IPS DF 6.9 (cell line): ENCODE measurements at regions not wholly inside any gene's neighbourhood (a gene's known extent, or its start where the extent isn't known, plus 50 kb on each side); places are given as distances from the start of the nearest gene placed in this dataset.
A peak's percentile ranks its signal among the peaks of the same experiment; 100 is the strongest.

Experiments
- DNase-seq: peaks from one replicate; pipeline ENCODE4 v3.0.0-alpha.2; 2013; ENCODE audit warnings: low read depth, low spot score
- H3K27ac ChIP-seq: one replicate; pipeline ENCODE4 v1.5.1; 2013; ENCODE audit warnings: low read length, control low read depth
- H3K27me3 ChIP-seq: 2 replicates; pipeline ENCODE4 v1.6.1; 2013; ENCODE audit warnings: mild to moderate bottlenecking, low read length; ENCODE audit not compliant: control insufficient read depth, insufficient read depth
- H3K36me3 ChIP-seq: 2 replicates; pipeline ENCODE4 v1.6.1; 2013; ENCODE audit warnings: low read length; ENCODE audit not compliant: control insufficient read depth, insufficient read depth
- H3K4me1 ChIP-seq: 2 replicates; pipeline ENCODE4 v1.6.1; 2013; ENCODE audit warnings: low read length; ENCODE audit not compliant: control insufficient read depth, insufficient read depth
- H3K4me3 ChIP-seq: 2 replicates; pipeline ENCODE4 v1.5.1; 2013; ENCODE audit warnings: mild to moderate bottlenecking, low read length
- H3K9me3 ChIP-seq: 2 replicates; pipeline ENCODE4 v1.6.1; 2013; ENCODE audit warnings: low read length, inconsistent platforms; ENCODE audit not compliant: control insufficient read depth, insufficient read depth
- WGBS: extraction: QIAGEN DNeasy Blood & Tissue Kit; methylation state at CpG from one replicate; pipeline ENCODE4 v1.1.7; 2013; ENCODE audit warnings: mixed read lengths, missing lambda C conversion rate; ENCODE audit not compliant: insufficient read length, insufficient coverage; 5-methylcytosine and 5-hydroxymethylcytosine counted together

DNA sequence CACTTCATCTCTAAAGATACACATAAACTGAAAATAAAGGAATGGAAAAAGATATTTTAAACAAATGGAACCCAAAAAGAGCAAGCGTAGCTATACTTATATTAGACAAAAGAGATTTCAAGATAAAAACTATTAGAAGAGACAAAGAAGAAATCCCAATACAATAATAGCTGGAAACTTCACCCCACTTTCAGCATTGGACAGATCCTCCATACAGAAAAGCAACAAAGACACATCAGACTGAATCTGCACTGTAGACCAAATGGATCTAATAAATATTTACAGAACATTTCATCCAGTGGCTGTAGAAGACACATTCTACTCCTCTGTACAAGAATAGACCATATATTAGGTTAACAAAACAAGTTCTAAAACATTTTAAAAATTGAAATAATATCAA lies 117.6 kb upstream of the PDE3A start:
- no peaks in the 10 kb centered on the region for H3K27me3 ChIP-seq
- H3K27ac ChIP-seq = no peak overlapping the region
- no peak overlapping the region for H3K4me3 ChIP-seq
- no peaks in the 10 kb centered on the region for H3K4me1 ChIP-seq
- DNase-seq = no peak
- WGBS = no CpG with 5 or more reads among the region's 1 CpG
- no peaks in the 10 kb centered on the region for H3K9me3 ChIP-seq
- H3K36me3 ChIP-seq = no peaks in the 10 kb centered on the region

GRCh38 chr12:20257311-20257710 lies 111.0 kb upstream of the PDE3A start:
- no peak overlapping the region for H3K4me3 ChIP-seq

DNA sequence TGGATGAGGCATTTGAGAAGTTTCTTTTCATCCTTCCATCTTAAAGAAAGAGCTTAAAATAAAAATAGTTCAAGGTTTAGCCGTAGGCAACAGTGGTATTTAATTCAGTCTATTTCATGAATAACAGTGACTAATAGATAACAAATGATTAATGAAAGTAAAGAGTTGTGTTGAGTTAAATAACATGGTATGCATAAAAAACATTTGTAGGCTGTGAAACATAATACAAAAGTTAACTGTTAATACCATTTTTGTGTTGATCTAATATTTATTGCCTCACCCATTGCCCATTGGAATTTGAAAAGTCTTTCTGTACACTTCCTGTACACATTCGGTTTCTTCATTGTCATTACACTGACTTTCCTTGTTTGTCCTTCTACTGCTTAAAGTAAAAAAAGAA lies 108.6 kb upstream of the PDE3A start:
- Histone ChIP-seq H3K36me3 (no peaks in the 10 kb centered on the region), H3K9me3 (no peaks in the 10 kb centered on the region), H3K27me3 (no peaks in the 10 kb centered on the region), H3K27ac (no peak overlapping the region), H3K4me1 (peaks cover 1% of the 10 kb centered on the region; the same call in 1 of the 2 replicates), H3K4me3 (no peak overlapping the region)
- DNase-seq = no peak
- no CpG with 5 or more reads among the region's 2 CpGs for WGBS

More at GRCh38 chr12:20257311-20257710, 111.0 kb upstream of the PDE3A start:
- DNase-seq = no peak
- Histone ChIP-seq H3K4me1 (no peaks in the 10 kb centered on the region), H3K9me3 (no peaks in the 10 kb centered on the region), H3K27me3 (no peaks in the 10 kb centered on the region), H3K27ac (no peak overlapping the region), H3K36me3 (no peaks in the 10 kb centered on the region)

DNA sequence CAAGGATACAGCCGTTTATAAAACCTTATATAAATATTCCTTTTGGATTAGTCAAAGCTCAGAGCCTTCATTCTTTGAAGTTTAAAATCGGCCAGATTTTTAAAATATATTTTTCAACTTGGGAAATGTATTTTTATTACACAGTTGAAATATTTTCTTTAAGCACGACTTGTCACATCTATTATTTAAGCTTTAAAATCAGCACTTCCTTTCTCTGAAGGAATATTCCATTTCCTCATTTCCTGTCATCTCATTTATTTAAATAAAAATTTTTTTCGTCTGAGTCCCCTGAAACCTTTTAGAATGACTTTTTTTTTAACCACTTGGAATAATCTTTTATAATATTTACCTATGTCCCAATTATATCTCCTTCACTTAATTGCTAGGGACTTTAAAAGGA lies 107.5 kb upstream of the PDE3A start:
- Histone ChIP-seq H3K27me3 (no peaks in the 10 kb centered on the region), H3K36me3 (no peaks in the 10 kb centered on the region), H3K27ac (no peak overlapping the region), H3K4me1 (peaks cover 5% of the 10 kb centered on the region; the same call in 1 of the 2 replicates), H3K4me3 (no peak overlapping the region), H3K9me3 (no peaks in the 10 kb centered on the region)
- DNase-seq = no peak
- 100% methylated on average over 1 of the region's 4 CpGs for WGBS

DNA sequence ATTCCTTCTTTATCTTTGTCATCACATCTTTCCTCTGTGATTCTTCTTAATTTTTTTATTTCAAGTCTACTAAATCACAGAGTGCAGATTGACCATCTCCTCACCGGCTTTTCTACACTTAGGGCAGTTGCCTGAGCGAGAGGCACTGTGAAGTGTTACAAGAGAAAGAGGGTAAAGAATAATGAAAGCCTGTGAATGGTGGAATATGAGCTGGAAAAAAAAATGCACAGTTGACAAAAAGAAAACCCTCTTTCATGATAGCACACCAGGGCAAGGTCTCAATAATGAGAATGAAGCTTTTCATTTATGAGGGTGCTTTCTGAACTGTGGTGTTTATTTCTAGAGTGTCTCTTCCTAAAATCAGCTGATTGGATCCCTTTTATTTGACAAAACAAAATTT lies 106.2 kb upstream of the PDE3A start:
- H3K4me3 ChIP-seq = no peak overlapping the region
- DNase-seq = no peak
- H3K27me3 ChIP-seq = no peaks in the 10 kb centered on the region
- no peaks in the 10 kb centered on the region for H3K9me3 ChIP-seq
- no peak overlapping the region for H3K27ac ChIP-seq
- WGBS = no CpG with 5 or more reads among the region's 2 CpGs
- peaks cover 5% of the 10 kb centered on the region; the same call in 1 of the 2 replicates for H3K4me1 ChIP-seq
- H3K36me3 ChIP-seq = no peaks in the 10 kb centered on the region

GRCh38 chr12:20264026-20264425 lies 104.3 kb upstream of the PDE3A start:
- no peaks in the 10 kb centered on the region for H3K27me3 ChIP-seq
- no peak for DNase-seq
- no peak overlapping the region for H3K27ac ChIP-seq
- H3K4me1 ChIP-seq = peaks cover 5% of the 10 kb centered on the region; the same call in 1 of the 2 replicates
- no peaks in the 10 kb centered on the region for H3K36me3 ChIP-seq
- no CpG with 5 or more reads among the region's 2 CpGs for WGBS
- no peaks in the 10 kb centered on the region for H3K9me3 ChIP-seq
- H3K4me3 ChIP-seq = no peak overlapping the region

DNA sequence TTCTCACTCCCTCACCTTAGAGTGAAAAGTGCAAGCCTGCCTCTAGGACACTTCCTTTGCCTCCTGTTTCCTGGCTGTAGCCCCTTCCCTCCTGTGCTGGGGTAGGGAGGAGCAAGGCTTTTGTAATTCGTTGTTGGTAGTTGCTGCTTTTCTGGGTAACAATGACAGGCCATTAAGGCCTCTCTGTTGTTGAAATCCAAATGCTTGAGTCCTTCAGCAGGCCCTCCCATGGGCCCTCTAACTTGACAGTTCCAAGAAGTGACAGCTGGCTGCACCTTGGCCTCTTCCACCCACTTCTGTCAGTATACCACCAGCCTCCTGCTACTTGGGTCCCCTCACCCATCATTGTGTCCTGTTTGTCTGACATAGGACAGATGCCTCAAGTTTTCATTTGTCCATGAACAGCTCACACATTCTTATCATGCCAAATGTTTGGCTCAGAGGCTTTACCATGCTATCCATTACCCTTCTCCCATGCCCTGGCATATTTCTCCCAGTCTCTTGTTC lies 103.7 kb upstream of the PDE3A start:
- no peak overlapping the region for H3K4me3 ChIP-seq
- peaks cover 8% of the 10 kb centered on the region; the same call in 1 of the 2 replicates for H3K4me1 ChIP-seq
- H3K9me3 ChIP-seq = no peaks in the 10 kb centered on the region
- no CpG with 5 or more reads among the region's 1 CpG for whole genome bisulfite sequencing
- no peaks in the 10 kb centered on the region for H3K36me3 ChIP-seq
- no peak overlapping the region for H3K27ac ChIP-seq
- no peaks in the 10 kb centered on the region for H3K27me3 ChIP-seq
- DNase-seq = peak; percentile 80

- Histone ChIP-seq H3K27me3 (no peaks in the 10 kb centered on the region), H3K27ac (no peak overlapping the region), H3K36me3 (no peaks in the 10 kb centered on the region), H3K4me3 (no peak overlapping the region), H3K9me3 (no peaks in the 10 kb centered on the region), H3K4me1 (peaks cover 8% of the 10 kb centered on the region; the same call in 1 of the 2 replicates)
- WGBS = no CpG with 5 or more reads among the region's 6 CpGs
- no peak for DNase-seq
Observed at GRCh38 chr12:20268121-20268732, 100.1 kb upstream of the PDE3A start.

DNA sequence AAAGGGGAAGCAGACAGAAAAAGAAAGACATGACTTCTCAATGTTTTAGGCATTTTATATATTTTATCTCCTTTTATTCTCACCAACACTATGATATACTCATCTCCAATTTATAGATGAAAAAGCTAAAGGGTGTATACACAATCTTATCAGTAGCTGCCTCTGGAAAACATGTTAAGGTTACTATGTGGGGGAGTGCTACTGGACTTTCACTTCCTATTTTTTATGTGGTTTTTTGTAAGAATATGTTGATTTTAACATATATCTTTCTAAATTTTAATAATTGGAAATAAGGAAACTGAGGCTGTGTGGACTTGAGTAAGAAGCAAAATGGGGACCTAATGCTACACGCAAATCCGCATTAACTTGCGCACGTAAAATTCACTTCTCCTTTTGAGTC lies 99.6 kb upstream of the PDE3A start:
- Histone ChIP-seq H3K27ac (no peak overlapping the region), H3K4me1 (peaks cover 8% of the 10 kb centered on the region; the same call in 1 of the 2 replicates), H3K36me3 (no peaks in the 10 kb centered on the region), H3K27me3 (no peaks in the 10 kb centered on the region), H3K9me3 (no peaks in the 10 kb centered on the region), H3K4me3 (no peak overlapping the region)
- no CpG with 5 or more reads among the region's 4 CpGs for WGBS
- no peak for DNase-seq

DNA sequence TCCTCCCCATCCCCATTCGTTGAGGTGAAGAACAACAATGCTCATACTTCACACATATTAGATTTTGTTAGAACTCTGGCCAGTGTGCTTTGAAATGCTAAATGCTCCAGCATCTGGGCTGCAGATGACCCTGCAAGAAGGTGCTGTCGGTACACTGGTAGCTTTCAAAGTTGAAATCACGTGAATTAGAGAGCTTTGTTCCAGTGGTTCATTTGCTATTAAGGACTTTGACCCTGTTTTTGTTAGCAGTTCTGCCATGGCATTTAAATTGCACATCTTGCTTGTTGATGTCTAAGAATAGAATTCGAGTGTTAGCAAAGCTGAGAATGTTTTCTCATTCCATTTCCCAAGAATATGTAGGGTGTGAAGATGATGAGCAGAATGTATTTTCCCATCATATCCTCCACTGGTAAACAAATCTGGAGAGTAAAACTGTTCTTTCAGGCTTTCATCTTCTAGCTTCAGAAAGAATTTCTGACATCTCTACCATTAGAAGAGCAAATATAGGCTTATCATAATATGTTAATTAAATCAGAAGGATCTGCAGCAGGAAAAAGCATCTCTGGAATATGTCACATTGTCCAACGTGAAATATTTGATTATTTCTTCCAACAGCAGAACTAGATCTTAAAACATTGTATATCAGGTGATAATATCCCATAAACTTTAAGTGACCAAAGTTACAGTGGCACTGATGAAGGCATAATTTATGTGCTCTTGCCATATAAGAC lies 98.8 kb upstream of the PDE3A start:
- DNase-seq = no peak
- WGBS = no CpG with 5 or more reads among the region's 5 CpGs
- no peak overlapping the region for H3K4me3 ChIP-seq
- H3K27ac ChIP-seq = no peak overlapping the region
- no peaks in the 10 kb centered on the region for H3K9me3 ChIP-seq
- H3K36me3 ChIP-seq = no peaks in the 10 kb centered on the region
- H3K27me3 ChIP-seq = no peaks in the 10 kb centered on the region
- peaks cover 8% of the 10 kb centered on the region; the same call in 1 of the 2 replicates for H3K4me1 ChIP-seq
